CD14-positive monocyte (primary cell): ENCODE measurements at regions not wholly inside any gene's neighbourhood (a gene's known extent, or its start where the extent isn't known, plus 50 kb on each side); places are given as distances from the start of the nearest gene placed in this dataset.
"Not testable (repeated sequence)": the region's sequence is repeated elsewhere in the genome, so short reads cannot be mapped to it uniquely, and the experiment has no call there.

Experiments
- DNase-seq, 3 donors: peaks; one replicate each; pipeline ENCODE4 v3.0.0-alpha.2; 2011 to 2022
- H2AFZ ChIP-seq: 2 replicates; pipeline ENCODE4 v1.6.0; 2012; ENCODE audit warnings: mild to moderate bottlenecking, low read depth, low read length, inconsistent platforms; ENCODE audit not compliant: insufficient read depth, poor library complexity, severe bottlenecking
- H3K27ac ChIP-seq, 2 donors: 1 replicate in 1 of 2; 2 replicates in 1 of 2; pipeline ENCODE4 v1.5.1; 2012 to 2013; ENCODE audit warnings: low read length in 2 of 2, control low read depth in 1 of 2, inconsistent platforms in 1 of 2, low read depth in 1 of 2, mild to moderate bottlenecking in 1 of 2
- H3K27me3 ChIP-seq, 2 donors: one replicate each; pipeline versions ENCODE4 v1.6.0 to v1.6.1; 2011 to 2013; ENCODE audit warnings: low read length in 2 of 2; ENCODE audit not compliant: control insufficient read depth in 2 of 2, insufficient read depth in 2 of 2
- H3K36me3 ChIP-seq, 2 donors: replicated peaks in 1 of 2; 1 replicate in 1 of 2; 2 replicates in 1 of 2; pipeline versions ENCODE4 v1.5.1 to v1.6.1; 2012 to 2013; ENCODE audit warnings: low read length in 2 of 2, control low read depth in 1 of 2, inconsistent platforms in 1 of 2, mild to moderate bottlenecking in 1 of 2; ENCODE audit not compliant: insufficient read depth in 2 of 2, control insufficient read depth in 1 of 2
- H3K4me1 ChIP-seq, 2 donors: 1 replicate in 1 of 2; 2 replicates in 1 of 2; pipeline versions ENCODE4 v1.5.1 to v1.6.1; 2012 to 2013; ENCODE audit warnings: low read length in 2 of 2, control low read depth in 1 of 2, inconsistent platforms in 1 of 2, mild to moderate bottlenecking in 1 of 2, moderate library complexity in 1 of 2; ENCODE audit not compliant: insufficient read depth in 2 of 2, control insufficient read depth in 1 of 2
- H3K4me2 ChIP-seq: replicated peaks from 2 replicates; pipeline ENCODE3; 2012; ENCODE audit warnings: low read length, moderate library complexity, mild to moderate bottlenecking; ENCODE audit not compliant: poor library complexity, severe bottlenecking; ENCODE audit errors: extremely low read depth
- H3K4me3 ChIP-seq, 3 experiments: fragments of 200-600 bp in 1 of 3; sonication (generic) in 1 of 3; replicated peaks in 1 of 3; 1 replicate in 2 of 3; 2 replicates in 1 of 3; pipeline ENCODE4 v1.5.1; 2011 to 2013; ENCODE audit warnings: low read length in 3 of 3, mild to moderate bottlenecking in 3 of 3, control low read depth in 2 of 3, low read depth in 2 of 3, inconsistent platforms in 1 of 3, moderate library complexity in 1 of 3
- H3K79me2 ChIP-seq: 2 replicates; pipeline ENCODE4 v1.6.0; 2012; ENCODE audit warnings: mild to moderate bottlenecking, control low read depth, inconsistent platforms, low read length, moderate library complexity; ENCODE audit not compliant: insufficient read depth
- H3K9ac ChIP-seq: 2 replicates; pipeline ENCODE4 v1.6.0; 2017; ENCODE audit warnings: low read length, mild to moderate bottlenecking; ENCODE audit not compliant: insufficient read depth, poor library complexity, severe bottlenecking
- H3K9me3 ChIP-seq, 2 donors: replicated peaks in 1 of 2; 1 replicate in 1 of 2; 2 replicates in 1 of 2; pipeline versions ENCODE4 v1.5.1 to v1.6.1; 2012 to 2013; ENCODE audit warnings: low read length in 2 of 2, control low read depth in 1 of 2; ENCODE audit not compliant: control insufficient read depth in 1 of 2, insufficient read depth in 1 of 2
- H4K20me1 ChIP-seq: 2 replicates; pipeline ENCODE4 v1.6.0; 2012; ENCODE audit warnings: mild to moderate bottlenecking, low read length, control low read depth, moderate library complexity; ENCODE audit not compliant: insufficient read depth
- H3K27ac Mint-ChIP-seq, 7 donors: one replicate each; pipeline ENCODE4 v1.8.0; 2020; ENCODE audit warnings: mild to moderate bottlenecking in 7 of 7, mixed read lengths in 7 of 7, moderate library complexity in 6 of 7, inconsistent platforms in 2 of 7
- H3K27me3 Mint-ChIP-seq, 3 donors: one replicate each; pipeline ENCODE4 v1.8.0; 2021 to 2022; ENCODE audit warnings: low read depth in 3 of 3, mild to moderate bottlenecking in 3 of 3, mixed read lengths in 3 of 3, moderate library complexity in 3 of 3, inconsistent platforms in 1 of 3
- H3K36me3 Mint-ChIP-seq, 2 donors: one replicate each; pipeline ENCODE4 v1.8.0; 2020; ENCODE audit warnings: mixed read lengths in 2 of 2, inconsistent platforms in 1 of 2, mild to moderate bottlenecking in 1 of 2
- H3K4me1 Mint-ChIP-seq: one replicate; pipeline ENCODE4 v1.8.0; 2020; ENCODE audit warnings: mild to moderate bottlenecking, mixed read lengths
- H3K4me3 Mint-ChIP-seq, 2 donors: one replicate each; pipeline ENCODE4 v1.8.0; 2020; ENCODE audit warnings: mild to moderate bottlenecking in 2 of 2, mixed read lengths in 2 of 2, moderate library complexity in 1 of 2
- H3K9me3 Mint-ChIP-seq, 7 donors: one replicate each; pipeline ENCODE4 v1.8.0; 2020 to 2022; ENCODE audit warnings: mixed read lengths in 7 of 7, mild to moderate bottlenecking in 6 of 7, moderate library complexity in 6 of 7, inconsistent platforms in 2 of 7
- CTCF ChIP-seq: fragments of 200-600 bp; IDR thresholded peaks from one replicate; pipeline ENCODE4 v1.8.0; 2022; ENCODE audit warnings: antibody characterized with exemption, mild to moderate bottlenecking
- WGBS: methylation state at CpG from one replicate; pipeline ENCODE4 v1.1.5; 2013; ENCODE audit warnings: missing lambda C conversion rate; ENCODE audit not compliant: insufficient coverage; 5-methylcytosine and 5-hydroxymethylcytosine counted together
- intact Hi-C, 2 donors: fragments of 100-400 bp; cut with micrococcal nuclease; formaldehyde crosslinking; loops; one replicate each; pipeline versions ENCODE4 v1.15.0 to v1.15.1; 2023

- H3K27ac Mint-ChIP-seq, result no peak overlapping the region
- H3K79me2 ChIP-seq, result no peaks in the 10 kb centered on the region
- H3K4me1 ChIP-seq, result no peaks in the 10 kb centered on the region
- H3K36me3 Mint-ChIP-seq, result no peaks in the 10 kb centered on the region
- DNase-seq, result no peak
- no peaks in the 10 kb centered on the region for H4K20me1 ChIP-seq
- H3K4me1 Mint-ChIP-seq, result no peaks in the 10 kb centered on the region
- no peak overlapping the region for H3K9ac ChIP-seq
- no peak overlapping the region for H3K4me3 ChIP-seq
- peaks cover 0 to 2% (median 0%) of the 10 kb centered on the region in 3 donors for H3K27me3 Mint-ChIP-seq
- no peak overlapping the region for H3K4me2 ChIP-seq
- no CpG with 5 or more reads among the region's 1 CpG for WGBS
- no peak for TF ChIP-seq CTCF
- H2AFZ ChIP-seq, result no peak overlapping the region
- H3K9me3 Mint-ChIP-seq, result peaks cover 0 to 3% (median 0%) of the 10 kb centered on the region in 7 donors
- H3K9me3 ChIP-seq, result no peaks in the 10 kb centered on the region
- no peaks in the 10 kb centered on the region for H3K27me3 ChIP-seq
- H3K4me3 Mint-ChIP-seq, result no peak overlapping the region
- no peaks in the 10 kb centered on the region for H3K36me3 ChIP-seq
- H3K27ac ChIP-seq, result no peak overlapping the region
- intact Hi-C loops, result no loop called here
These were observed 1277.7 kb upstream of the NUDT12 start for GRCh38 chr5:104840284-104840683.

- not testable (repeated sequence) for H3K4me1 ChIP-seq, H3K27ac ChIP-seq
- WGBS, result no CpG with 5 or more reads among the region's 3 CpGs
These were observed 1268.9 kb upstream of the NUDT12 start for GRCh38 chr5:104831515-104831914.

More at GRCh38 chr5:104831515-104831914, 1268.9 kb upstream of the NUDT12 start:
- H3K79me2 ChIP-seq, H3K9me3 ChIP-seq, DNase-seq, H3K27me3 ChIP-seq, H3K27me3 Mint-ChIP-seq, H3K4me3 ChIP-seq, H2AFZ ChIP-seq, H3K36me3 ChIP-seq, H4K20me1 ChIP-seq, H3K27ac Mint-ChIP-seq, H3K4me2 ChIP-seq, H3K4me3 Mint-ChIP-seq, intact Hi-C loops, H3K4me1 Mint-ChIP-seq, H3K9me3 Mint-ChIP-seq, H3K36me3 Mint-ChIP-seq, H3K9ac ChIP-seq: not testable (repeated sequence)
